ENCODE measurements at regions not wholly inside any gene's neighbourhood (a gene's known extent, or its start where the extent isn't known, plus 50 kb on each side); places are given as distances from the start of the nearest gene placed in this dataset.

- TF ChIP-seq CTCF (conservative IDR thresholded peaks at IDR 0.05; ENCODE audit: low read depth, low read length) = no peak
- no peak for TF ChIP-seq EZH2phosphoT487 (IDR thresholded peaks at IDR 0.05; ENCODE audit: borderline replicate concordance, low read length)
Measured at GRCh38 chr17:17419631-17420030, 57.2 kb upstream of the MED9 start.
